Heart right ventricle (tissue), 16 donors: ENCODE measurements at regions not wholly inside any gene's neighbourhood (a gene's known extent, or its start where the extent isn't known, plus 50 kb on each side); places are given as distances from the start of the nearest gene placed in this dataset.

Experiments used
- ATAC-seq, 8 donors: fragments of 200-7000 bp; cut with Tn5 transposase; one replicate each; pipeline ENCODE4 v1.9.1; 2020; ENCODE audit warnings: mild to moderate bottlenecking in 8 of 8, moderate library complexity in 8 of 8, moderate number of reproducible peaks in 1 of 8
- DNase-seq, 2 donors: peaks; one replicate each; pipeline ENCODE4 v3.0.0-alpha.2; 2020
- H3K27ac ChIP-seq, 10 donors: fragments of 200-600 bp; sonication (generic) in 2 of 10; one replicate each; pipeline versions ENCODE4 v1.5.0 to v1.8.0; 2020 to 2022; ENCODE audit warnings: mild to moderate bottlenecking in 3 of 10
- H3K27me3 ChIP-seq, 7 donors: fragments of 200-600 bp; one replicate each; pipeline ENCODE4 v1.8.0; 2021 to 2022; ENCODE audit warnings: mild to moderate bottlenecking in 2 of 7
- H3K36me3 ChIP-seq, 9 donors: fragments of 200-600 bp; sonication (generic) in 1 of 9; one replicate each; pipeline versions ENCODE4 v1.5.0 to v1.8.0; 2020 to 2022; ENCODE audit warnings: mild to moderate bottlenecking in 2 of 9
- H3K4me1 ChIP-seq, 9 donors: fragments of 200-600 bp; sonication (generic) in 1 of 9; one replicate each; pipeline versions ENCODE4 v1.5.0 to v1.8.0; 2020 to 2022; ENCODE audit warnings: mild to moderate bottlenecking in 4 of 9
- H3K4me3 ChIP-seq, 10 donors: fragments of 200-600 bp; sonication (generic) in 2 of 10; one replicate each; pipeline versions ENCODE4 v1.5.0 to v1.8.0; 2020 to 2022; ENCODE audit warnings: mild to moderate bottlenecking in 7 of 10, moderate library complexity in 2 of 10
- H3K9me3 ChIP-seq, 11 donors: fragments of 200-600 bp in 10 of 11; sonication (generic) in 2 of 11; one replicate each; pipeline versions ENCODE4 v1.5.0 to v1.8.0; 2013 to 2022; ENCODE audit warnings: mild to moderate bottlenecking in 2 of 11, control low read depth in 1 of 11, moderate library complexity in 1 of 11
- WGBS, 2 donors: extraction: QIAGEN DNeasy Blood & Tissue Kit; methylation state at CpG; one replicate each; pipeline ENCODE4 v1.1.7; 2013; ENCODE audit warnings: inconsistent platforms in 1 of 2; 5-methylcytosine and 5-hydroxymethylcytosine counted together
- intact Hi-C, 10 donors: fragments of 100-400 bp; cut with DNase I; formaldehyde crosslinking; loops; one replicate each; pipeline versions ENCODE4 v1.11.1 to v1.14.2; 2022
- TF ChIP-seq, protein P1 (sequence below), 9 donors: fragments of 200-600 bp; sonication (generic) in 2 of 9; IDR thresholded peaks; one replicate each; pipeline versions ENCODE4 v1.5.0 to v1.8.0; 2021 to 2022; ENCODE audit warnings: antibody characterized with exemption in 9 of 9, mild to moderate bottlenecking in 5 of 9, moderate library complexity in 1 of 9
- donor health status: Arrhythmogenic right ventricular cardiomyopathy.
- donor health status: ischemic (EF 13 %, LVEDD 7.1; RV severe dilation, severe dysfunction).
- donor health status: healthy with polysubstance abuse.
- donor health status: DM: no; HTN: yes; CAD: no.
- donor health status: DM: no; HTN: no; CAD: no.
- donor health status: ischemic (EF 25% LVEDD 6.9; RV normal size, moderate dysfunction).
- donor health status: ischemic (EF 25% LVEDD 5.7; RV mildly dilated, moderate dysfunction).
- donor health status: healthy.
- donor health status: DM: yes; HTN: yes; CAD: no.
- donor health status: Ischemic cardiomyopathy.
- donor health status: ischemic (EF 35%, LVEDD 5.7; RV mildly dilated, moderate dysfunction).
- donor health status: nonischemic (EF 11% LVEDD 7.7; RV severe dilation, severe dysfunction).
- donor health status: DM: yes; HTN: yes; CAD: no.
- donor health status: PGD.
- donor health status: ischemic (EF 29% LVEDD 5.4; RV normal size, mild dysfunction).
- donor health status: nonischemic (EF 23%, LVEDD 6.1; RV moderate dilation, normal function).

GRCh38 chr7:19930051-19930450, 156.6 kb upstream of the TMEM196 start:
- H3K4me3 ChIP-seq: no peak overlapping the region
- ATAC-seq: no peak

GRCh38 chr7:19928247-19928646, 154.8 kb upstream of the TMEM196 start:
- DNase-seq: no peak
- Histone ChIP-seq H3K36me3 (no peaks in the 10 kb centered on the region), H3K27ac (no peak overlapping the region), H3K9me3 (peaks cover 0 to 6% (median 0%) of the 10 kb centered on the region in 11 donors), H3K4me1 (no peaks in the 10 kb centered on the region), H3K27me3 (no peaks in the 10 kb centered on the region), H3K4me3 (no peak overlapping the region)
- intact Hi-C loops: no loop called here
- no peak for ATAC-seq
- TF ChIP-seq, protein P1, sequence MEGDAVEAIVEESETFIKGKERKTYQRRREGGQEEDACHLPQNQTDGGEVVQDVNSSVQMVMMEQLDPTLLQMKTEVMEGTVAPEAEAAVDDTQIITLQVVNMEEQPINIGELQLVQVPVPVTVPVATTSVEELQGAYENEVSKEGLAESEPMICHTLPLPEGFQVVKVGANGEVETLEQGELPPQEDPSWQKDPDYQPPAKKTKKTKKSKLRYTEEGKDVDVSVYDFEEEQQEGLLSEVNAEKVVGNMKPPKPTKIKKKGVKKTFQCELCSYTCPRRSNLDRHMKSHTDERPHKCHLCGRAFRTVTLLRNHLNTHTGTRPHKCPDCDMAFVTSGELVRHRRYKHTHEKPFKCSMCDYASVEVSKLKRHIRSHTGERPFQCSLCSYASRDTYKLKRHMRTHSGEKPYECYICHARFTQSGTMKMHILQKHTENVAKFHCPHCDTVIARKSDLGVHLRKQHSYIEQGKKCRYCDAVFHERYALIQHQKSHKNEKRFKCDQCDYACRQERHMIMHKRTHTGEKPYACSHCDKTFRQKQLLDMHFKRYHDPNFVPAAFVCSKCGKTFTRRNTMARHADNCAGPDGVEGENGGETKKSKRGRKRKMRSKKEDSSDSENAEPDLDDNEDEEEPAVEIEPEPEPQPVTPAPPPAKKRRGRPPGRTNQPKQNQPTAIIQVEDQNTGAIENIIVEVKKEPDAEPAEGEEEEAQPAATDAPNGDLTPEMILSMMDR (IDR thresholded peaks at IDR 0.05): no peak

More at GRCh38 chr7:19930051-19930450, 156.6 kb upstream of the TMEM196 start:
- 48 to 56% methylated on average over 1 of the region's 1 CpG for WGBS, 2 donors
- Histone ChIP-seq H3K27me3 (no peaks in the 10 kb centered on the region), H3K9me3 (peaks cover 0 to 13% (median 0%) of the 10 kb centered on the region in 11 donors), H3K4me1 (no peaks in the 10 kb centered on the region), H3K36me3 (no peaks in the 10 kb centered on the region), H3K27ac (no peak overlapping the region)
- TF ChIP-seq, protein P1 (IDR thresholded peaks at IDR 0.05): no peak
- DNase-seq: no peak
- intact Hi-C loops: no loop called here

GRCh38 chr7:19920705-19921104, 147.3 kb upstream of the TMEM196 start:
- no peaks in the 10 kb centered on the region for H3K36me3 ChIP-seq
- WGBS, 2 donors: 76 to 79% methylated on average over 7 of the region's 7 CpGs
- DNase-seq (no peak), ATAC-seq (no peak)
- no peaks in the 10 kb centered on the region for H3K9me3 ChIP-seq
- H3K27me3 ChIP-seq: no peaks in the 10 kb centered on the region
- TF ChIP-seq, protein P1 (IDR thresholded peaks at IDR 0.05): no peak
- peaks cover 0 to 6% (median 0%) of the 10 kb centered on the region in 9 donors for H3K4me1 ChIP-seq
- intact Hi-C loops: no loop called here
- no peak overlapping the region for H3K4me3 ChIP-seq
- no peak overlapping the region for H3K27ac ChIP-seq

GRCh38 chr7:19920166-19920565, 146.7 kb upstream of the TMEM196 start:
- intact Hi-C loops: no loop called here
- Histone ChIP-seq H3K27me3 (no peaks in the 10 kb centered on the region), H3K36me3 (no peaks in the 10 kb centered on the region), H3K4me1 (peaks cover 0 to 6% (median 0%) of the 10 kb centered on the region in 9 donors), H3K27ac (peak overlapping the region in 2 of 10 donors; percentile 27 to 45), H3K9me3 (no peaks in the 10 kb centered on the region), H3K4me3 (no peak overlapping the region)
- ATAC-seq (no peak), DNase-seq (no peak)
- 35 to 55% methylated on average over 6 of the region's 6 CpGs for WGBS, 2 donors
- TF ChIP-seq, protein P1 (IDR thresholded peaks at IDR 0.05): no peak
